ENCODE measurements at regions not wholly inside any gene's neighbourhood (a gene's known extent, or its start where the extent isn't known, plus 50 kb on each side); places are given as distances from the start of the nearest gene placed in this dataset.

GRCh38 chr13:111401151-111401550 is 80.7 kb downstream of the TEX29 start:
- 69% methylated on average over 6 of the region's 6 CpGs for WGBS
- no peak for DNase-seq (ENCODE audit: extremely low spot score)
- Histone ChIP-seq H3K4me1 (no peaks in the 10 kb centered on the region), H3K27me3 (peaks cover 0 to 45% (median 0%) of the 10 kb centered on the region in 4 donors), H3K36me3 (no peaks in the 10 kb centered on the region), H3K9me3 (no peaks in the 10 kb centered on the region), H3K4me3 (no peak overlapping the region), H3K27ac (replicated peaks in 1 of 4) (no peak overlapping the region)
- TF ChIP-seq CTCF (IDR thresholded peaks at IDR 0.05) (no peak), POLR2AphosphoS5 (IDR thresholded peaks at IDR 0.05) (no peak), EP300 (IDR thresholded peaks at IDR 0.05) (no peak), POLR2A (IDR thresholded peaks at IDR 0.05; ENCODE audit: low read depth) (no peak)
- intact Hi-C loops (cut with DNase I), result no loop called here

GRCh38 chr13:111401755-111402154 is 81.3 kb downstream of the TEX29 start:
- 72% methylated on average over 8 of the region's 14 CpGs for WGBS
- no peak for DNase-seq (ENCODE audit: extremely low spot score)

GRCh38 chr13:111402441-111402840 is 82.0 kb downstream of the TEX29 start:
- no peak for TF ChIP-seq POLR2AphosphoS5 (IDR thresholded peaks at IDR 0.05)
- no peak for TF ChIP-seq EP300 (IDR thresholded peaks at IDR 0.05)
- no peak for DNase-seq (ENCODE audit: extremely low spot score)
- intact Hi-C loops (cut with DNase I), result no loop called here

More at GRCh38 chr13:111401755-111402154, 81.3 kb downstream of the TEX29 start:
- intact Hi-C loops (cut with DNase I), result no loop called here
- Histone ChIP-seq H3K4me1 (no peaks in the 10 kb centered on the region), H3K9me3 (no peaks in the 10 kb centered on the region), H3K36me3 (no peaks in the 10 kb centered on the region), H3K27me3 (peaks cover 0 to 45% (median 0%) of the 10 kb centered on the region in 4 donors), H3K27ac (replicated peaks in 1 of 4) (no peak overlapping the region), H3K4me3 (no peak overlapping the region)
- TF ChIP-seq EP300 (IDR thresholded peaks at IDR 0.05) (no peak), POLR2A (IDR thresholded peaks at IDR 0.05; ENCODE audit: low read depth) (no peak), POLR2AphosphoS5 (IDR thresholded peaks at IDR 0.05) (no peak), CTCF (IDR thresholded peaks at IDR 0.05) (no peak)

GRCh38 chr13:111403266-111403665 is 82.8 kb downstream of the TEX29 start:
- TF ChIP-seq POLR2AphosphoS5 (IDR thresholded peaks at IDR 0.05) (no peak), CTCF (IDR thresholded peaks at IDR 0.05) (no peak), EP300 (IDR thresholded peaks at IDR 0.05) (no peak), POLR2A (IDR thresholded peaks at IDR 0.05; ENCODE audit: low read depth) (no peak)
- Histone ChIP-seq H3K9me3 (no peaks in the 10 kb centered on the region), H3K27me3 (peaks cover 0 to 53% (median 0%) of the 10 kb centered on the region in 4 donors), H3K4me3 (no peak overlapping the region), H3K4me1 (no peaks in the 10 kb centered on the region), H3K27ac (replicated peaks in 1 of 4) (no peak overlapping the region), H3K36me3 (no peaks in the 10 kb centered on the region)
- no peak for DNase-seq (ENCODE audit: extremely low spot score)
- intact Hi-C loops (cut with DNase I), result no loop called here
- 67% methylated on average over 1 of the region's 10 CpGs for WGBS

More at GRCh38 chr13:111402441-111402840, 82.0 kb downstream of the TEX29 start:
- no peaks in the 10 kb centered on the region for H3K4me1 ChIP-seq
- no peak overlapping the region for H3K27ac ChIP-seq (replicated peaks in 1 of 4)
- WGBS, result 91% methylated on average over 13 of the region's 15 CpGs
- H3K27me3 ChIP-seq, result peaks cover 0 to 50% (median 0%) of the 10 kb centered on the region in 4 donors
- H3K9me3 ChIP-seq, result no peaks in the 10 kb centered on the region
- no peak overlapping the region for H3K4me3 ChIP-seq
- H3K36me3 ChIP-seq, result no peaks in the 10 kb centered on the region

- WGBS, result 85% methylated on average over 12 of the region's 12 CpGs
- H3K4me3 ChIP-seq, result no peak overlapping the region
- H3K36me3 ChIP-seq, result no peaks in the 10 kb centered on the region
- intact Hi-C loops (cut with DNase I), result no loop called here
- TF ChIP-seq EP300 (IDR thresholded peaks at IDR 0.05), result no peak
- no peak for TF ChIP-seq POLR2A (IDR thresholded peaks at IDR 0.05; ENCODE audit: low read depth)
- no peak for TF ChIP-seq CTCF (IDR thresholded peaks at IDR 0.05)
- TF ChIP-seq POLR2AphosphoS5 (IDR thresholded peaks at IDR 0.05), result no peak
- no peaks in the 10 kb centered on the region for H3K4me1 ChIP-seq
- no peak overlapping the region for H3K27ac ChIP-seq (replicated peaks in 1 of 4)
- no peaks in the 10 kb centered on the region for H3K9me3 ChIP-seq
- peaks cover 0 to 58% (median 0%) of the 10 kb centered on the region in 4 donors for H3K27me3 ChIP-seq
- DNase-seq (ENCODE audit: extremely low spot score), result no peak
Measured at GRCh38 chr13:111404746-111405145, 84.3 kb downstream of the TEX29 start.

Data from esophagus muscularis mucosa (tissue), 4 donors.